Prostate gland (tissue), 2 donors: ENCODE measurements at regions not wholly inside any gene's neighbourhood (a gene's known extent, or its start where the extent isn't known, plus 50 kb on each side); places are given as distances from the start of the nearest gene placed in this dataset.

Experiments
- DNase-seq: peaks from one replicate; pipeline ENCODE4 v3.0.0-alpha.2; 2019; ENCODE audit warnings: low spot score
- H3K27ac ChIP-seq, 2 donors: fragments of 200-600 bp; sonication (generic); 2 replicates each; pipeline ENCODE4 v1.5.1; 2017 to 2019
- H3K27me3 ChIP-seq: fragments of 200-600 bp; sonication (generic); replicated peaks from 2 replicates; pipeline ENCODE4 v1.5.1; 2019; ENCODE audit not compliant: insufficient read depth
- H3K36me3 ChIP-seq, 2 donors: fragments of 200-600 bp; sonication (generic); 1 replicate in 1 of 2; 2 replicates in 1 of 2; pipeline versions ENCODE4 v1.5.1 to v1.8.1; 2017 to 2019
- H3K4me1 ChIP-seq: fragments of 200-600 bp; sonication (generic); replicated peaks from 2 replicates; pipeline ENCODE4 v1.5.1; 2019
- H3K4me3 ChIP-seq, 2 donors: fragments of 200-600 bp; sonication (generic); 2 replicates each; pipeline ENCODE4 v1.5.1; 2017 to 2019
- H3K9me3 ChIP-seq: fragments of 200-600 bp; sonication (generic); 2 replicates; pipeline ENCODE4 v1.5.1; 2017
- CTCF ChIP-seq, 4 experiments: fragments of 200-600 bp in 2 of 4; fragments of 450-650 bp in 2 of 4; sonication (generic) in 2 of 4; IDR thresholded peaks; 1 replicate in 3 of 4; 2 replicates in 1 of 4; pipeline ENCODE4 v1.5.1; 2016 to 2019; ENCODE audit warnings: antibody characterized with exemption in 4 of 4, mild to moderate bottlenecking in 2 of 4, moderate library complexity in 2 of 4
- POLR2A ChIP-seq: fragments of 450-650 bp; IDR thresholded peaks from one replicate; pipeline ENCODE4 v1.6.1; 2016; ENCODE audit warnings: antibody characterized with exemption, mild to moderate bottlenecking
- POLR2AphosphoS5 ChIP-seq: sonication (generic); formaldehyde crosslinking; IDR thresholded peaks from one replicate; pipeline ENCODE4 v1.6.1; 2017; ENCODE audit warnings: antibody characterized with exemption
- WGBS: methylation state at CpG from one replicate; pipeline ENCODE4 v1.1.5; 2018; 5-methylcytosine and 5-hydroxymethylcytosine counted together
- intact Hi-C: fragments of 100-400 bp; cut with DNase I; formaldehyde crosslinking; loops from one replicate; pipeline ENCODE4 v1.14.2; 2022

- Histone ChIP-seq H3K36me3 (no peaks in the 10 kb centered on the region), H3K27ac (no peak overlapping the region), H3K9me3 (no peaks in the 10 kb centered on the region), H3K27me3 (no peaks in the 10 kb centered on the region), H3K4me1 (no peaks in the 10 kb centered on the region), H3K4me3 (no peak overlapping the region)
- DNase-seq = no peak
- WGBS = 91% methylated on average over 2 of the region's 2 CpGs
- intact Hi-C loops = no loop called here
- TF ChIP-seq CTCF (IDR thresholded peaks at IDR 0.05) (no peak), POLR2AphosphoS5 (no peak), POLR2A (no peak)
Observed at GRCh38 chr6:154596701-154597100, 86.2 kb upstream of the CNKSR3 start.

- intact Hi-C loops = no loop called here
Observed at GRCh38 chr6:154598399-154598798, 87.9 kb upstream of the CNKSR3 start.

GRCh38 chr6:154602296-154602695 lies 91.8 kb upstream of the CNKSR3 start:
- H3K27ac ChIP-seq = no peak overlapping the region
- intact Hi-C loops = no loop called here
- H3K9me3 ChIP-seq = no peaks in the 10 kb centered on the region
- no peaks in the 10 kb centered on the region for H3K4me1 ChIP-seq
- no peaks in the 10 kb centered on the region for H3K27me3 ChIP-seq
- no peaks in the 10 kb centered on the region for H3K36me3 ChIP-seq
- TF ChIP-seq POLR2AphosphoS5 = no peak
- TF ChIP-seq CTCF (IDR thresholded peaks at IDR 0.05) = no peak
- no peak for TF ChIP-seq POLR2A
- 74% methylated on average over 5 of the region's 5 CpGs for WGBS
- DNase-seq = no peak
- no peak overlapping the region for H3K4me3 ChIP-seq

More at GRCh38 chr6:154598399-154598798, 87.9 kb upstream of the CNKSR3 start:
- H3K9me3 ChIP-seq = no peaks in the 10 kb centered on the region
- no peak overlapping the region for H3K4me3 ChIP-seq
- WGBS = 93% methylated on average over 6 of the region's 6 CpGs
- no peak overlapping the region for H3K27ac ChIP-seq
- no peaks in the 10 kb centered on the region for H3K27me3 ChIP-seq
- DNase-seq = no peak
- no peaks in the 10 kb centered on the region for H3K36me3 ChIP-seq
- no peak for TF ChIP-seq CTCF (IDR thresholded peaks at IDR 0.05)
- no peak for TF ChIP-seq POLR2AphosphoS5
- TF ChIP-seq POLR2A = no peak
- H3K4me1 ChIP-seq = no peaks in the 10 kb centered on the region

- Histone ChIP-seq H3K4me3 (no peak overlapping the region), H3K27me3 (no peaks in the 10 kb centered on the region), H3K9me3 (no peaks in the 10 kb centered on the region), H3K4me1 (no peaks in the 10 kb centered on the region), H3K36me3 (no peaks in the 10 kb centered on the region), H3K27ac (no peak overlapping the region)
- TF ChIP-seq CTCF (IDR thresholded peaks at IDR 0.05) (no peak), POLR2AphosphoS5 (no peak), POLR2A (no peak)
- no peak for DNase-seq
- intact Hi-C loops = no loop called here
- WGBS = 70% methylated on average over 2 of the region's 2 CpGs
Observed at GRCh38 chr6:154602708-154603107, 92.2 kb upstream of the CNKSR3 start.

GRCh38 chr6:154604119-154604518 lies 93.6 kb upstream of the CNKSR3 start:
- Histone ChIP-seq H3K36me3 (no peaks in the 10 kb centered on the region), H3K9me3 (no peaks in the 10 kb centered on the region), H3K27ac (no peak overlapping the region), H3K4me3 (no peak overlapping the region), H3K4me1 (no peaks in the 10 kb centered on the region), H3K27me3 (no peaks in the 10 kb centered on the region)
- TF ChIP-seq CTCF (IDR thresholded peaks at IDR 0.05) = no peak
- TF ChIP-seq POLR2A = no peak
- no peak for TF ChIP-seq POLR2AphosphoS5
- DNase-seq = no peak
- WGBS = 93% methylated on average over 8 of the region's 8 CpGs
- intact Hi-C loops = no loop called here
